ENCODE measurements at regions not wholly inside any gene's neighbourhood (a gene's known extent, or its start where the extent isn't known, plus 50 kb on each side); places are given as distances from the start of the nearest gene placed in this dataset.

- no peak for TF ChIP-seq CTCF (IDR thresholded peaks at IDR 0.05; ENCODE audit: poor library complexity, severe bottlenecking)
- TF ChIP-seq EP300 (conservative IDR thresholded peaks at IDR 0.05; ENCODE audit: poor library complexity, severe bottlenecking): no peak
- no peak for TF ChIP-seq TAF1 (IDR thresholded peaks at IDR 0.05; ENCODE audit: low read depth)
- TF ChIP-seq EZH2 (IDR thresholded peaks at IDR 0.05; ENCODE audit: borderline replicate concordance, insufficient read depth, low read length, poor library complexity, severe bottlenecking): no peak
- no peak for TF ChIP-seq POLR2AphosphoS5 (IDR thresholded peaks at IDR 0.05)
- no peak for TF ChIP-seq RAD21 (conservative IDR thresholded peaks at IDR 0.05)
- TF ChIP-seq MXI1 (conservative IDR thresholded peaks at IDR 0.05; ENCODE audit: poor library complexity, severe bottlenecking): no peak
- no peak for TF ChIP-seq SMC3 (conservative IDR thresholded peaks at IDR 0.05; ENCODE audit: poor library complexity)
- no peak for TF ChIP-seq REST (IDR thresholded peaks at IDR 0.05; ENCODE audit: borderline replicate concordance)
Measured at GRCh38 chr14:97274626-97275025, 477.4 kb downstream of the VRK1 start.

Data from neural cell (in vitro differentiated cells).